ENCODE measurements at regions not wholly inside any gene's neighbourhood (a gene's known extent, or its start where the extent isn't known, plus 50 kb on each side); places are given as distances from the start of the nearest gene placed in this dataset.

DNA sequence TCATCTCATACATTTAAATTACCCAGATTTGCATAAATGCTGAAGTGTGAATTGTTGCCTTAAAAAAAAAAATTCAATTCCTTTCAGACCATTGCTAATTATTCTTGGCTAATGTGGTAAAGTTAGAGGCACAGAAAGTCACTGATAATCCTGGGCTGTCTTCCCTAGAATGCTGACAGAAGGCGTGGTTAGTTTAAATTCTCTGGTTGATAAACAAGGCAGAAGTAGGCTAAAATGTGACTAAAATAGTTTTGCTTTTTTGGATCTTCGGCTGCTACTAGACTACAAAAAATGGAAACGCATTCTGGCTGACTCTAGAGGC, 193.7 kb downstream of the OTOL1 start:
- Histone ChIP-seq H3K79me2 (ENCODE audit: low read depth) (no peaks in the 10 kb centered on the region), H2AFZ (replicated peaks) (no peak overlapping the region), H3K4me3 (no peak overlapping the region), H3F3A (ENCODE audit: low read depth) (no peaks in the 10 kb centered on the region), H3K4me1 (no peaks in the 10 kb centered on the region), H3K9ac (no peak overlapping the region), H3K27ac (no peak overlapping the region), H3K36me3 (no peaks in the 10 kb centered on the region), H4K20me1 (ENCODE audit: low read depth) (no peaks in the 10 kb centered on the region), H3K27me3 (no peaks in the 10 kb centered on the region), H3K4me2 (no peak overlapping the region), H3K9me3 (ENCODE audit: low read depth) (no peaks in the 10 kb centered on the region)
- Mint-ChIP-seq H3K4me1 (peaks cover 4% of the 10 kb centered on the region), H3K9me3 (no peaks in the 10 kb centered on the region), H3K27me3 (ENCODE audit: insufficient read depth, low read depth) (no peaks in the 10 kb centered on the region), H3K36me3 (no peaks in the 10 kb centered on the region), H3K4me3 (no peak overlapping the region), H3K27ac (no peak overlapping the region)
- no peak for TF ChIP-seq EZH2 (IDR thresholded peaks at IDR 0.05)
- TF ChIP-seq, protein P1, sequence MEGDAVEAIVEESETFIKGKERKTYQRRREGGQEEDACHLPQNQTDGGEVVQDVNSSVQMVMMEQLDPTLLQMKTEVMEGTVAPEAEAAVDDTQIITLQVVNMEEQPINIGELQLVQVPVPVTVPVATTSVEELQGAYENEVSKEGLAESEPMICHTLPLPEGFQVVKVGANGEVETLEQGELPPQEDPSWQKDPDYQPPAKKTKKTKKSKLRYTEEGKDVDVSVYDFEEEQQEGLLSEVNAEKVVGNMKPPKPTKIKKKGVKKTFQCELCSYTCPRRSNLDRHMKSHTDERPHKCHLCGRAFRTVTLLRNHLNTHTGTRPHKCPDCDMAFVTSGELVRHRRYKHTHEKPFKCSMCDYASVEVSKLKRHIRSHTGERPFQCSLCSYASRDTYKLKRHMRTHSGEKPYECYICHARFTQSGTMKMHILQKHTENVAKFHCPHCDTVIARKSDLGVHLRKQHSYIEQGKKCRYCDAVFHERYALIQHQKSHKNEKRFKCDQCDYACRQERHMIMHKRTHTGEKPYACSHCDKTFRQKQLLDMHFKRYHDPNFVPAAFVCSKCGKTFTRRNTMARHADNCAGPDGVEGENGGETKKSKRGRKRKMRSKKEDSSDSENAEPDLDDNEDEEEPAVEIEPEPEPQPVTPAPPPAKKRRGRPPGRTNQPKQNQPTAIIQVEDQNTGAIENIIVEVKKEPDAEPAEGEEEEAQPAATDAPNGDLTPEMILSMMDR (IDR thresholded peaks at IDR 0.05), result no peak
- DNase-seq (ENCODE audit: low spot score), result no peak

DNA sequence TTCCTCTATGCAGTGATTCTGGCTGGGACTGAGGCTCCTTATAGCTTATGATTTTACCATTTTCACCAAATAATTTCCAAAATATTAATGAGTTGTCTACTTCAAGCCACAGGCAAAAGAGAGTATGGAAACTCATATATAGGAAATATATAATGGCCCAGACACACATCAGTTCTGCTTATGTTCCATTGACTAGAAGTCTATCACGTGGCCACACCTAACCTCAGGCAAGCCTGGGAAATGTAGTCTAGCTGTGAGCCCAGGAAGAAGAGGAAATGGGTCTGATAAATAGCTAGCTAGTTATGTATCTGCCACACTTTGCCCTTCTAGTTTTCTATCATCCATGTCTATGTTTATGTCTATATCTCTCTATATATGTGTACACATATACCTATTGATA, 195.1 kb downstream of the OTOL1 start:
- H3F3A ChIP-seq (ENCODE audit: low read depth), result no peaks in the 10 kb centered on the region
- H3K4me1 ChIP-seq, result no peaks in the 10 kb centered on the region
- H3K36me3 ChIP-seq, result no peaks in the 10 kb centered on the region
- H3K9me3 ChIP-seq (ENCODE audit: low read depth), result no peaks in the 10 kb centered on the region
- H3K27ac ChIP-seq, result no peak overlapping the region
- no peak overlapping the region for H3K4me2 ChIP-seq
- H3K9me3 Mint-ChIP-seq, result no peaks in the 10 kb centered on the region
- no peak overlapping the region for H3K27ac Mint-ChIP-seq
- no peak overlapping the region for H2AFZ ChIP-seq (replicated peaks)
- TF ChIP-seq EZH2 (IDR thresholded peaks at IDR 0.05), result no peak
- TF ChIP-seq, protein P1 (IDR thresholded peaks at IDR 0.05), result no peak
- no peak for TF ChIP-seq EZH2phosphoT487 (IDR thresholded peaks at IDR 0.05)
- no peak overlapping the region for H3K9ac ChIP-seq
- H3K27me3 Mint-ChIP-seq (ENCODE audit: insufficient read depth, low read depth), result no peaks in the 10 kb centered on the region
- no peaks in the 10 kb centered on the region for H3K36me3 Mint-ChIP-seq
- H3K4me1 Mint-ChIP-seq, result peaks cover 4% of the 10 kb centered on the region
- no peak for DNase-seq (ENCODE audit: low spot score)
- no peak overlapping the region for H3K4me3 Mint-ChIP-seq
- H4K20me1 ChIP-seq (ENCODE audit: low read depth), result no peaks in the 10 kb centered on the region
- no peak overlapping the region for H3K4me3 ChIP-seq
- no peaks in the 10 kb centered on the region for H3K27me3 ChIP-seq
- H3K79me2 ChIP-seq (ENCODE audit: low read depth), result no peaks in the 10 kb centered on the region

DNA sequence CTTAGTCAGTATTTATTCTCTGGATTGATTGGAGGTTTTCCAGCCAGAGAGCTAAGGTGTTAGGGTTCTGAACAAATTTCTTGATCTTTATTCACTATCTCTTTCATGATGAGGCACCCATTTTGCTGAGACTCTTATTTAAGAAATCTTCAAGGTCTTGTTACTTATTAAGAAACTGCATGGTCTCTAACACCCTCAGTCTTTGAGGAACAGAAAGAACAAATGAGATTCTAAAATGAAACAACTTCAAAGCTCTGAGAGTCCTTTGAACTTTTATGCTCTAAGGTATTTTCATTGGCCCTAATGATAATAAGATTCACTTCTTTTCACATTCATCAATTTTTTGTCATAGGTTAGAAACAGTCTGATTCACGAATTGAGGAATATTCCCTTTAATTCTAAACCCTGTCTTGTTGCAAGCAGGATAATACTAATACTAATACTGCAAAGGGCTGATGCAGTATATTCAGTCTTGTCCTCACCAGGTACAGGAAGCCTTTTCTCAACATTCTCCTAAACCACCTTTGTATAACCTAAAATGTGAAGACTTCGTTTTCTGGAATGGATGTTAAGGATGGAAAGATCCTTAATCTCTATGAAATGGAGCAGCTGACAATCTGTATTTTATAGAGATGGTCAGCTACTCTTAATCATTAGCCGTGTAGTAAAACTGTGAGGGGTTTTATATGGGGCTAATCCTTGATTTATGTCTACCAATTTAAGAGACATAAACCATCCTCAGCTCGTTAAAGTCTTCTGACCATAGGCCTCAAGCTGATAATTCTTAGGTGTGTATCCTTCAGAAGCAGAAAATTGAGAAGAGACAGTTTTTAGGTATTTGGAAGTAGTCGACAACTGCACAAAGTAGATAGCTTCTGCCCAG, 198.3 kb downstream of the OTOL1 start:
- H3K27me3 Mint-ChIP-seq (ENCODE audit: insufficient read depth, low read depth), result no peaks in the 10 kb centered on the region
- H3K9me3 ChIP-seq (ENCODE audit: low read depth), result no peaks in the 10 kb centered on the region

More for the DNA sequence above, 198.3 kb downstream of the OTOL1 start:
- H3K79me2 ChIP-seq (ENCODE audit: low read depth), result no peaks in the 10 kb centered on the region
- H3K4me2 ChIP-seq, result no peak overlapping the region
- H3K4me3 Mint-ChIP-seq, result no peak overlapping the region
- no peak overlapping the region for H2AFZ ChIP-seq (replicated peaks)
- no peaks in the 10 kb centered on the region for H3K36me3 Mint-ChIP-seq
- H3K27ac ChIP-seq, result no peak overlapping the region
- no peaks in the 10 kb centered on the region for H3K36me3 ChIP-seq
- H3K9me3 Mint-ChIP-seq, result no peaks in the 10 kb centered on the region
- H4K20me1 ChIP-seq (ENCODE audit: low read depth), result no peaks in the 10 kb centered on the region
- H3K27ac Mint-ChIP-seq, result no peak overlapping the region
- no peak overlapping the region for H3K4me3 ChIP-seq
- no peaks in the 10 kb centered on the region for H3K4me1 ChIP-seq
- no peaks in the 10 kb centered on the region for H3F3A ChIP-seq (ENCODE audit: low read depth)
- no peak for DNase-seq (ENCODE audit: low spot score)
- TF ChIP-seq EZH2 (IDR thresholded peaks at IDR 0.05) (no peak), EZH2phosphoT487 (IDR thresholded peaks at IDR 0.05) (no peak)
- TF ChIP-seq, protein P1 (IDR thresholded peaks at IDR 0.05), result no peak
- H3K27me3 ChIP-seq, result no peaks in the 10 kb centered on the region
- no peak overlapping the region for H3K9ac ChIP-seq
- H3K4me1 Mint-ChIP-seq, result peaks cover 8% of the 10 kb centered on the region
